Cortex of kidney (tissue), 1 donor: ENCODE measurements at regions not wholly inside any gene's neighbourhood (a gene's known extent, or its start where the extent isn't known, plus 50 kb on each side); places are given as distances from the start of the nearest gene placed in this dataset.

Source experiments
- DNase-seq: peaks from one replicate; lab custom pipeline; 2025; lab: John Stamatoyannopoulos, UW

DNA sequence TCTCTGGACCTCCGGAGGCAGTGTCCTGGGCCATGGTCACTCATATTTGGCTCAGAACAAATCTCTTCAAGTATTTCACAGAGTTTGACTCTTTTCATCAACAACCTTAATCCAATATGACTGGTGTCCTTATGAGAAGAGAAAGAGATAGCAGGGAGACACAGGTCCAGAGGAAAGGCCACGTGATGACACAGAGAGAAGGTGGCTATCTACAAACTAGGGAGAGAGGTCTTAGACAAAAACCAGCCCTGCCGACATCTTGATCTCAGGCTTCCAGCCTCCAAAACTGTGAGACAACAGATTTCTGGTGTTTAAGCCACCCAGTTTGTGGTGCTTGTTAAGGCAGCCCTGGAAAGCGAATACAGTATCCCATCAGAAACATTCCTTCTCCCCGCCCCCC, 237.1 kb upstream of the PROK2 start:
- DNase-seq, result no peak

DNA sequence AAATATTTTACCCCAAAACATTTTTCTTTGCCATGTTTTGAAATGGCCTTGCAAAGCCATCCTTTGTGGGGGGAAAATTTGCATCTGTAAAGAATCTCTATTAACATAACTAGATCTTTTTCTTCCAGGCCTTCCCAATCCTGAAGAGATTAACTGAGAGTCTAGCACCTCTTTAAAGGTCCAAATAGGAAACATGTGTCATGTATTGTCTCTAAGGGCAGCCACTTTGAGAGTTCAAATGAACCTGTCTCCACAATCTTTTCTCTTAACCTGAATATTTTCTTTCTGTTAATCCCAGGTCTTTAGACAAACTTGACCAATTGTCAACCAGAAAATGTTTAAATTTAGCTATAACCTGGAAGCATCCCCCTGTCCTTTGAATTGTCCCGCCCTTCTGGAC, 236.6 kb upstream of the PROK2 start:
- DNase-seq, result no peak

DNA sequence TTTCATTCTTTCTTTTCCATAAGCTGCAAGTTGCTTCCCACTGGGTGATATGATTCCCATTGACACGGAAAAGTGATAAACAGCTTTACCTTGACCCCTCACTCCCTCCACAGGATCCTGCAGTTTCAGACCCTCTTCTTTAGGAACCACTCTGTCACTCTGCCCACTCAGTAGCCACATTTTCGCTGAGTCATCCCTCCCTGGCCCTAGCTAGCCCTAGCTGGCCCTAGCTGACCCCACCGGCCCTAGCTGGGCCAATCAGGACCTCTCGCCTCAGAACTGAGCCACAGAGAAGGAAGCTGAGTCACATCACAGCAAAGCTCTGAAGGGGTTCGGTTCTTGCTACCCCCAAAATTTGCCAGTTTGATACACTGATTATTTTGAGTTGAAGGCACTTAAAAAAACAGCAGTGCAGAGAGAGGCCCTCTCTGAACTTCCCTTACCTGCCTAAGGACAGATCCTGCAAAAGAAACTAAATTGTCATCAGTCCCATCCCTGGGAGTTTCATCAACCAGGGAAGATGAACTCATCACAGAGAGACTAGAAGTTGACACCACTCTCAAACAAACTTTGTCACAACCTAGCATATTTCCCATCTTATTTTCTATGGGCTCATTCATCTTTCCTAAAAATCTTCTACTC, 233.5 kb upstream of the PROK2 start:
- no peak for DNase-seq

DNA sequence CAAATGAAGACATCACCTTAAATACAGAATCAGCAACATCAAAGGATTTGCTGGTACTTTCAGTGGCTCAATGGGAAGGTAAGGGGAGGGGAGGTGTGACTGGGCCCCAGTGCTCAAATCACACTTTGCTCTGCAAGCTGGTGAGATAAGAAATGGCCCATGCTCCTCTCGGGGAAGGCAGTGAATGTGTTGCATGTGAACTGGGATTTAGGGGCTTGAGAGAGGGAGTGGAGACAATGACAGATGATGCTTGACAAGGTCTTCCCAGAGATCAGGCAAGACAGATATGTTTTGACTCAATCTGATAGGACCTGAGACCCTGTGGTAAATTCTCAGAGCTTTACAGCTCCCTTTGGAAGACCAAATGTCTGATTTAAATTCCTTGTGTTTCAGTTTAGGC, 233.0 kb upstream of the PROK2 start:
- no peak for DNase-seq

DNA sequence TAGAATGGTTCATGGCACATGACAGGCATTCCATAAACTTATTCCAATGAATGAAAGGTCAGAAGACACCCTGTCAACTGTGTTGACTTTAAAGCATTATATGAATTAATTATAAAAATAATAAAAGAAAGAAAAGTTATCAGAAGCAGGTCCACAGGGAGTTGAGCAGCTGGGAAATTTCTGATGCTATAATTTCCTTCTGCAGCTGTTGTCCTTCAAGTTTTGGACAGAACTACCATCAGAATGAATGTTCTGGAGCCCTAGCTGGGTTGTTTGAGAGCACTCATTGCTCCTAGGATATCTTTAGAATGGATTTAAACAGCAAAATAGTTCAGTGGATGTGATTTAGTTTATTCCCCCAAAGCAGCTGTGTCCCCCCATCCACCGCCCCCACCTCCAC, 232.4 kb upstream of the PROK2 start:
- no peak for DNase-seq

GRCh38 chr3:72015463-72015862, 230.5 kb upstream of the PROK2 start:
- DNase-seq, result no peak

GRCh38 chr3:72013084-72013483, 228.1 kb upstream of the PROK2 start:
- no peak for DNase-seq

- DNase-seq, result no peak
Measured at GRCh38 chr3:72012363-72012762, 227.4 kb upstream of the PROK2 start.

- DNase-seq, result no peak
Measured at GRCh38 chr3:72011485-72011884, 226.5 kb upstream of the PROK2 start.

- DNase-seq, result no peak
Measured at GRCh38 chr3:72009851-72010443, 225.0 kb upstream of the PROK2 start.

DNA sequence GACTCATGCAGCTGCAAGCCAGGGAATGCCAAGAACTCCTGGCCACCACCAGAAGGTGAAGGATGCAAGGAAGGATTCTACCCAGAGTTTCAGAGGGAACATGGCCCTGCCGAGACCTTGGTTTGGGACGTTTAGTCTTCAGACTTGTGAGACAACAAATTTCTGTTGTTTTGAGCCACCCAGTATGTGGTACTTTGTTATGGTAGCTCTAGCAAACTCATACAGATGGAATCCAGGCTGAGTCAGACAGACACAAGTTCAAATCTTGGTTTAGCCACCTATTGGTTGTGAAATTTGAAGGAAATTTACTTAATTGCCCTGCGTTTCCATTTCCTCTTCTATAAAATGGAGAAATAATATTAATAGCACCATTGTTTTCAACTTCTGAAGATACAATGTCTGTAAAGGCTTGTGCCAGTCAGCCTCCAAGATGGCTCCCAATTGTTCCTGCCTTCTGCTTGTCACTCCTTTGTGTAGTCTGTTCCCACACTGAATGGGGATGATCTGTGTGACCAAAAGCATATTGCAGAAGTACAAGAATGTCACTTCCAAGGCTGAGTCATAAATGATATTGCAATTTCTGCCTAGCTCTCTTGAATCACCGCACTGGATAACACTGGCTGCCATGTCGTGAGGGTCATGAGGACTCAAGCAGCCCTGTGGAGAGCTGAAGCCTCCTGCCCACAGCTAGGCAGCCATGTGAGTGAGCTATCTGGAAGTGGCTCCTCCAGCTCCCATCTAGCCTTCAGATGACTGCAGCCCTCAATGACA, 223.5 kb upstream of the PROK2 start:
- no peak for DNase-seq

GRCh38 chr3:72006631-72007556, 221.9 kb upstream of the PROK2 start:
- DNase-seq, result no peak

DNA sequence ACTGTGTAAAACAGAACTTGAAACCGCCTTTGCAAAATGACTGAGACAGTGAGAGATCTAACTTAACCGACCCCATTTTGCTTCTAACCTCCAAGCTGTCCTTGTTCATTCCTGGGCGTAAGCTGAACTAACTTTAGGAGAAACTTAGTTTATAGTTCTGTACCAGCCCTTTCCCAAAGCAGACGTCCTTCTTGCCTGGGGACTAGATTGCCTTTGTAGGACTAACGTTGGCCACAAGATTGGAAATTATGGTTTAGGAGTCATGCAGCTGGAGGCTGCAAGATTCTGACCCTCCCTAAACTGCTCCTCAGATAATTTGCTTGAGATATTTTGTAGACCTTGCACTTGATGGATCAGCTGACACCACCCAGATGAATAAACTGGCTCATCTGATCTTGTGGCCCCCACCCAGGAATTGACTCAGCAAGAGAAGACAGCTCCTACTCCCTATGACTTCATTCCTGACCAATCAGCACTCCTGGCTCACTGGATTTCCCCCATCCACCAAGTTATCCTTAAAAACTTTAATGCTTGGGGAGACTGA, 219.9 kb upstream of the PROK2 start:
- no peak for DNase-seq

DNA sequence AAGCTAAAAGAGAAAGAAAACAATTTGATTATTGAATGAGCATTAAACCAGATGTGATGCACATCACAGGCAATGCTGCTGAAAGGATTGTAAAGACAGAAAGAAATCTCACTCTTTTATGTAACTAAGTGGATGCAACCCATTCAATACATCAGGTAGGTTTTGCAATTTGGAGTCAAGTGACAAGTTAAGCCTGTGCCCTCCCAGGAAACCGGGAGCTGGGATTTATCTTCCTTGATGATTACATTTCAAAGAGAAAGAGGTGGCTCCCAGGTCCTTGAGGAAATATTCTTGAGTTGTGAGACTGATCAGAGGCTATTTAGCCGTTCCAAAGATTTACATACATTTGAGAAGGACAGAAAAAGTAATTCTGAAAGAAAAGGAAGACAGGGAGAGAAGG, 219.0 kb upstream of the PROK2 start:
- DNase-seq, result no peak

- DNase-seq, result no peak
Measured at GRCh38 chr3:72001758-72002157, 216.8 kb upstream of the PROK2 start.

DNA sequence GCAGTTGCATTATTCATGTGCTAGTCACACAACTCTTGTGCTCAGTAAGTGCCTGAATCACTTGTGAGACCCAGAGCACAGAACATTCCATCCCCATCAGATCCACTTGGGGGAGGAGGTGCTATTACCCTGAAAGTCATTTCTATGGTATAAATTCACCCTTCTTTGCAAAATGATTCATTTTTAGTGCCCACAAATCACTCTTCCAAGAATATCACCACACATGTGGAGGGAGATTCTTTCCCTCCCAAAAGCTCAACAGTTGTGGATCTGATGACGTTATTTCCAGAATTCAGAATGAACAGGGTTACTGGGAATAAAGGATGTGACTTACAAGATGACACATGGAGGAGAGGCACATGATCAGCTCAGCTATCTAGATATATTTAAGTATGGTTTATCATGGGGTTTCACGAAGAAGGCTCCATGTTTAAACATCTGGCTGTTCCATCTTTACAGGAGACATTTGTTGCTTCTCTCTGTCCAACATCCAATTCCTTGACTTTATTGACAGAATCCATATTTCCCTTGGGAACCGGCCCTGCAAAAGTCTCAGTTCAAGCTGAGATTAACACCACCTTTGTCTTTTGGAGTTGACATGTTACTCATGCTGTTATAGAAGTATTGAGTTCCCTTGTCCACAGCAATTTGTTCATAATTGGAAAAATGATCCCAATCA, 214.2 kb upstream of the PROK2 start:
- no peak for DNase-seq

GRCh38 chr3:71997066-71997653, 212.2 kb upstream of the PROK2 start:
- no peak for DNase-seq

GRCh38 chr3:71994906-71995305, 210.0 kb upstream of the PROK2 start:
- no peak for DNase-seq

- no peak for DNase-seq
Measured at GRCh38 chr3:71994203-71994602, 209.3 kb upstream of the PROK2 start.

- DNase-seq, result no peak
Measured at GRCh38 chr3:71991681-71992080, 206.7 kb upstream of the PROK2 start.

GRCh38 chr3:71991046-71991445, 206.1 kb upstream of the PROK2 start:
- no peak for DNase-seq
